ENCODE measurements at regions not wholly inside any gene's neighbourhood (a gene's known extent, or its start where the extent isn't known, plus 50 kb on each side); places are given as distances from the start of the nearest gene placed in this dataset.

- Histone ChIP-seq H3K27ac (ENCODE audit: low read length) (no peak overlapping the region), H4K20me1 (ENCODE audit: insufficient read depth, low read length) (no peaks in the 10 kb centered on the region), H3K9me3 (ENCODE audit: insufficient read depth, low read length) (no peaks in the 10 kb centered on the region), H3K36me3 (replicated peaks; ENCODE audit: low read depth, low read length) (no peaks in the 10 kb centered on the region), H3K4me1 (ENCODE audit: low read length) (no peaks in the 10 kb centered on the region), H3K27me3 (ENCODE audit: low read depth, low read length) (no peaks in the 10 kb centered on the region), H3K9ac (ENCODE audit: low read length) (no peak overlapping the region), H3K4me2 (ENCODE audit: low read length) (no peak overlapping the region), H2AFZ (ENCODE audit: low read depth, low read length) (no peak overlapping the region), H3K79me2 (ENCODE audit: low read length) (no peaks in the 10 kb centered on the region), H3K4me3 (ENCODE audit: low read length) (no peak overlapping the region)
- TF ChIP-seq EZH2phosphoT487 (IDR thresholded peaks at IDR 0.05; ENCODE audit: low read depth) (no peak), CTCF (IDR thresholded peaks at IDR 0.05; ENCODE audit: low read depth, low read length) (no peak)
These were observed 594.7 kb downstream of the CCER1 start for GRCh38 chr12:90360300-90360699.

- TF ChIP-seq CTCF (IDR thresholded peaks at IDR 0.05; ENCODE audit: low read depth, low read length) (no peak), EZH2phosphoT487 (IDR thresholded peaks at IDR 0.05; ENCODE audit: low read depth) (no peak)
These were observed 599.1 kb downstream of the CCER1 start for GRCh38 chr12:90355711-90356355.

GRCh38 chr12:90343966-90344365, 611.0 kb downstream of the CCER1 start:
- Histone ChIP-seq H3K4me1 (ENCODE audit: low read length) (no peaks in the 10 kb centered on the region), H3K27me3 (ENCODE audit: low read depth, low read length) (no peaks in the 10 kb centered on the region), H3K27ac (ENCODE audit: low read length) (no peak overlapping the region), H2AFZ (ENCODE audit: low read depth, low read length) (no peak overlapping the region), H3K9me3 (ENCODE audit: insufficient read depth, low read length) (no peaks in the 10 kb centered on the region), H3K4me3 (ENCODE audit: low read length) (no peak overlapping the region), H3K9ac (ENCODE audit: low read length) (no peak overlapping the region), H3K36me3 (replicated peaks; ENCODE audit: low read depth, low read length) (no peaks in the 10 kb centered on the region), H4K20me1 (ENCODE audit: insufficient read depth, low read length) (no peaks in the 10 kb centered on the region), H3K4me2 (ENCODE audit: low read length) (no peak overlapping the region), H3K79me2 (ENCODE audit: low read length) (no peaks in the 10 kb centered on the region)
- TF ChIP-seq CTCF (IDR thresholded peaks at IDR 0.05; ENCODE audit: low read depth, low read length), result no peak
- no peak for TF ChIP-seq EZH2phosphoT487 (IDR thresholded peaks at IDR 0.05; ENCODE audit: low read depth)

More at GRCh38 chr12:90355711-90356355, 599.1 kb downstream of the CCER1 start:
- Histone ChIP-seq H3K9ac (ENCODE audit: low read length) (no peak overlapping the region), H3K4me3 (ENCODE audit: low read length) (no peak overlapping the region), H4K20me1 (ENCODE audit: insufficient read depth, low read length) (no peaks in the 10 kb centered on the region), H3K27me3 (ENCODE audit: low read depth, low read length) (no peaks in the 10 kb centered on the region), H3K36me3 (replicated peaks; ENCODE audit: low read depth, low read length) (no peaks in the 10 kb centered on the region), H3K27ac (ENCODE audit: low read length) (no peak overlapping the region), H3K79me2 (ENCODE audit: low read length) (no peaks in the 10 kb centered on the region), H2AFZ (ENCODE audit: low read depth, low read length) (no peak overlapping the region), H3K9me3 (ENCODE audit: insufficient read depth, low read length) (no peaks in the 10 kb centered on the region), H3K4me1 (ENCODE audit: low read length) (no peaks in the 10 kb centered on the region), H3K4me2 (ENCODE audit: low read length) (no peak overlapping the region)

GRCh38 chr12:90342081-90342480, 612.9 kb downstream of the CCER1 start:
- Histone ChIP-seq H3K36me3 (replicated peaks; ENCODE audit: low read depth, low read length) (no peaks in the 10 kb centered on the region), H3K9ac (ENCODE audit: low read length) (no peak overlapping the region), H2AFZ (ENCODE audit: low read depth, low read length) (no peak overlapping the region), H4K20me1 (ENCODE audit: insufficient read depth, low read length) (no peaks in the 10 kb centered on the region), H3K9me3 (ENCODE audit: insufficient read depth, low read length) (no peaks in the 10 kb centered on the region), H3K4me2 (ENCODE audit: low read length) (no peak overlapping the region), H3K27ac (ENCODE audit: low read length) (no peak overlapping the region), H3K27me3 (ENCODE audit: low read depth, low read length) (no peaks in the 10 kb centered on the region), H3K79me2 (ENCODE audit: low read length) (no peaks in the 10 kb centered on the region), H3K4me3 (ENCODE audit: low read length) (no peak overlapping the region), H3K4me1 (ENCODE audit: low read length) (no peaks in the 10 kb centered on the region)
- no peak for TF ChIP-seq CTCF (IDR thresholded peaks at IDR 0.05; ENCODE audit: low read depth, low read length)
- no peak for TF ChIP-seq EZH2phosphoT487 (IDR thresholded peaks at IDR 0.05; ENCODE audit: low read depth)
